Fibroblast of the aortic adventitia (primary cell): ENCODE measurements at regions not wholly inside any gene's neighbourhood (a gene's known extent, or its start where the extent isn't known, plus 50 kb on each side); places are given as distances from the start of the nearest gene placed in this dataset.
"Not testable (repeated sequence)": the region's sequence is repeated elsewhere in the genome, so short reads cannot be mapped to it uniquely, and the experiment has no call there.

ENCODE experiments used
- DNase-seq: peaks from one replicate; pipeline ENCODE4 v3.0.0-alpha.2; 2010; ENCODE audit warnings: low read depth
- H3K4me3 ChIP-seq: 2 replicates; pipeline ENCODE4 v1.5.1; 2011; ENCODE audit warnings: low read depth, mild to moderate bottlenecking, control low read depth, low read length, moderate library complexity
- TF ChIP-seq, protein P1 (sequence below): IDR thresholded peaks from 2 replicates; pipeline ENCODE4 v1.5.1; 2011; ENCODE audit warnings: mild to moderate bottlenecking, low read length, control low read depth, inconsistent platforms; ENCODE audit not compliant: insufficient read depth

DNA sequence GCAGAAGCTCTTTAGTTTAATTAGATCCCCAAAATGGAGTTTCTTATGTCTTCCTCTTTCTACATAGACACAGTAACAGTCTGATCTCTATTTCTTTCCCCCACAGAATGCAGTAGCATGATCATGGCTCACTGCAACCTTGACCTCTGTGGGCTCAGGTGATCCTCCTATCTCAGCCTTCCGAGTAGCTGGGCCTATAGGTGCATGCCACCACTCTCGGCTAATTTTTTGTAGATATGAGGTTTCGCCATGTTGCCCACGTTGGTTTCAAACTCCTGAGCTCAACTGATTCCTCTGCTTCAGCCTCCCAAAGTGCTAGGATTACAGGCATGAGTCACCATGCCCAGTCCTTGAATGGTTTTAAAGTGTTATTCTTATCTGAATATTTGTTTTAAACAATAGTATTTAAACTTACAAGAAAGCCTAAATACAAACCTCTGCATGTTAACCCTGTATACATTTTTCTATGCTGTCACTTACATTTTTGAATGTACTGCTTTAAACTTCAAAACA lies 120.6 kb downstream of the GOSR1 start:
- TF ChIP-seq, protein P1, sequence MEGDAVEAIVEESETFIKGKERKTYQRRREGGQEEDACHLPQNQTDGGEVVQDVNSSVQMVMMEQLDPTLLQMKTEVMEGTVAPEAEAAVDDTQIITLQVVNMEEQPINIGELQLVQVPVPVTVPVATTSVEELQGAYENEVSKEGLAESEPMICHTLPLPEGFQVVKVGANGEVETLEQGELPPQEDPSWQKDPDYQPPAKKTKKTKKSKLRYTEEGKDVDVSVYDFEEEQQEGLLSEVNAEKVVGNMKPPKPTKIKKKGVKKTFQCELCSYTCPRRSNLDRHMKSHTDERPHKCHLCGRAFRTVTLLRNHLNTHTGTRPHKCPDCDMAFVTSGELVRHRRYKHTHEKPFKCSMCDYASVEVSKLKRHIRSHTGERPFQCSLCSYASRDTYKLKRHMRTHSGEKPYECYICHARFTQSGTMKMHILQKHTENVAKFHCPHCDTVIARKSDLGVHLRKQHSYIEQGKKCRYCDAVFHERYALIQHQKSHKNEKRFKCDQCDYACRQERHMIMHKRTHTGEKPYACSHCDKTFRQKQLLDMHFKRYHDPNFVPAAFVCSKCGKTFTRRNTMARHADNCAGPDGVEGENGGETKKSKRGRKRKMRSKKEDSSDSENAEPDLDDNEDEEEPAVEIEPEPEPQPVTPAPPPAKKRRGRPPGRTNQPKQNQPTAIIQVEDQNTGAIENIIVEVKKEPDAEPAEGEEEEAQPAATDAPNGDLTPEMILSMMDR = no peak
- no peak for DNase-seq

DNA sequence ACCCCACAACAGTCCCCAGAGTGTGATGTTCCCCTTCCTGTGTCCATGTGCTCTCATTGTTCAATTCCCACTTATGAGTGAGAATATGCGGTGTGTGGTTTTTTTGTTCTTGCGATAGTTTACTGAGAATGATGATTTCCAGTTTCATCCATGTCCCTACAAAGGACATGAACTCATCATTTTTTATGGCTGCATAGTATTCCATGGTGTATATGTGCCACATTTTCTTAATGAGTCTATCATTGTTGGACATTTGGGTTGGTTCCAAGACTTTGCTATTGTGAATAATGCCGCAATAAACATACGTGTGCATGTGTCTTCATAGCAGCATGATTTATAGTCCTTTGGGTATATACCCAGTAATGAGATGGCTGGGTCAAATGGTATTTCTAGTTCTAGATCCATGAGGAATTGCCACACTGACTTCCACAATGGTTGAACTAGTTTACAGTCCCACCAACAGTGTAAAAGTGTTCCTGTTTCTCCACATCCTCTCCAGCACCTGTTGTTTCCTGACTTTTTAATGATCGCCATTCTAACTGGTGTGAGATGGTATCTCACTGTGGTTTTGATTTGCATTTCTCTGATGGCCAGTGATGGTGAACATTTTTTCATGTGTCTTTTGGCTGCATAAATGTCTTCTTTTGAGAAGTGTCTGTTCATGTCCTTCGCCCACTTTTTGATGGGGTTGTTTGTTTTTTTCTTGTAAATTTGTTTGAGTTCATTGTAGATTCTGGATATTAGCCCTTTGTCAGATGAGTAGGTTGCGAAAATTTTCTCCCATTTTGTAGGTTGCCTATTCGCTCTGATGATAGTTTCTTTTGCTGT lies 120.0 kb downstream of the GOSR1 start:
- DNase-seq, H3K4me3 ChIP-seq: not testable (repeated sequence)

More for the DNA sequence above, 120.6 kb downstream of the GOSR1 start:
- H3K4me3 ChIP-seq = no peak overlapping the region

DNA sequence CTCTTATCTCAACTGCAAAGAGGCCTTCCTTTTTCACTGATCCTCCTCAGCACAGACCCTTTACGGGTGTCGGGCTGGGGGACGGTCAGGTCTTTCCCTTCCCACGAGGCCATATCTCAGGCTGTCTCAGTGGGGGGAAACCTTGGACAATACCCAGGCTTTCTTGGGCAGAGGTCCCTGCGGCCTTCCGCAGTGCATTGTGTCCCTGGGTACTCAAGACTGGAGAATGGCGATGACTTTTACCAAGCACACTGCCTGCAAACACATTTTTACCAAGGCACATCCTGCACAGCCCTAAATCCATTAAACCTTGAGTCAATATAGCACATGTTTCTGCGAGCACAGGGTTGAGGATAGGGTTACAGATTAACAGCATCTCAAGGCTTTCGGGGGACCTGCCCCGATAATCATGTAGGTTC lies 117.8 kb downstream of the GOSR1 start:
- not testable (repeated sequence) for H3K4me3 ChIP-seq, DNase-seq

DNA sequence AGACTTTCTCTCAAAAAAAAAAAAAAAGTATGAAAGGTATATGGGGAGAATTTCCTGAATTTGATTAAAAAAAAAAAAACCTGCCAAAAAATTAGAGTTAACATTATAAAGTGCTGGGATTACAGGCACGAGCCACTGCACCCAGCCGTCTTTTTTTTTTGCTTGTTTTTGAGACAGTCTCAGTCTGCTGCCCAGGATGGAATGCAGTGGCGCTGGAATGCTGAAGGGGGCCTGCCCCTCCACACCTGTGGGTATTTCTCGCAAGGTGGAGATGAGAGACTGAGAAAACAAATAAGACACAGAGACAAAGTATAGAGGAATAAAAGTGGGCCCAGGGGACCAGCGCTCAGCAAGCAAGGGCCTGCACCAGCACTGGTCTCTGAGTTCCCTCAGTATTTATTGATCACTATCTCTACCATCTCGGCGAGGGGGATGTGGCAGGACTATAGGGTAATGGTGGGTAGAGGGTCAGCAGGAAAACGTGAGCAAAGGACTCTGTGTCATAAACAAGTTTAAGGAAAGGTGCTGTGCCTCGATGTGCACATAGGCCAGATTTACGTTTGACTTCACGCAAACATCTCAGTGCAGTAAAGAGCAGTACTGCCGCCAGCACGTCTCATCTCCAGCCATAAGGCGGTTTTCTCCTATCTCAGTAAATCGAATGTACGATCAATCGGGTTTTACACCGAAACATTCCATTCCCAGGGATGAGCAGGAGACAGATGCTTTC lies 117.2 kb downstream of the GOSR1 start:
- H3K4me3 ChIP-seq = no peak overlapping the region
- TF ChIP-seq, protein P1 = no peak
- DNase-seq = no peak

DNA sequence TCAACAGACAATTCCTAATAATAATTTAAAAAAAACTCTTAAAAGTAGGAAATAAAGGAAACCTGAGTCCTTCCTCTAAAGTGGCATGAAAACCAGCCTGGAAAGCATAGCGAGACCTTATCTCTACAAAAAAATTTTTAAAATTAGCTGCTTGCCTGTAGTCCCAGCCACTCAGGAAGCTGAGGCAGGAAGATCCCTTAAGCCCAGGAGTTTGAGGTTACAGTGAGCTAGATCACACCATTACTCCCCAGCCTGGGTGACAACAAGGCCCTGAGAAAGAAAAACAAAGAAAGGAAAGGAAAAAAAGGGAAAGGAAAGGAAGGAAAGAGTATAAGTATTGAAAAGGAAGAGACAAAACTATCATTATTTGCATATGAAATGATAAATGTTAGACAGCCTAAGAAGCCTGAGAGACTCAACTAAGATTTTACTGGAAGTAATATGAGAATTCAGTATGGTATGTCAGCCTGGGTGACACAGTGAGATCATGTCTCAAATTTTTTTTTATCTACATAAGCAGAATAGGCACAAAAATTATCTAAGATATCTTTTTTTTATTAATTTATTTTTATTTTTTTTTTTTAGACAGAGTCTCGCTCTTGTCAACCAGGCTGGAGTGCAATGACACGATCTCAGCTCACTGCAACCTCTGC lies 113.0 kb downstream of the GOSR1 start:
- no peak for DNase-seq
- TF ChIP-seq, protein P1 = no peak
- H3K4me3 ChIP-seq = no peak overlapping the region

DNA sequence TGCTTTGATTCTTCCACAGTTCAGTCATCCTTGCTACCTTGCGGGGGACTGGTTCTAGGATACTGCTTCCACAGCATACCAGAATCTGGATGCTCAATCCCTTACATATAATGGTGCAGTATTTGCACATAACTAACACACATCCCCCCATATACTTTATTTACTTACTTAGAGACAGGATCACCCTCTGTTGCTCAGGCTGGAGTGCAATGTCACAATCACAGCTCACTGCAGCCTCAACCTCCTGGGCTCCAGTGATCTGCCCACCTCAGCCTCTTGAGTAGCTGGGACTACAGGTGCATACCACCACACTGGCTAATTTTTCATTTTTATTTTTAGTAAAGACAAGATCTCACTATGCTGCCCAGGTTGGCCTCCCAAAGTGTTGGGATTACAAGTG lies 112.2 kb downstream of the GOSR1 start:
- TF ChIP-seq, protein P1 = no peak
- no peak for DNase-seq

DNA sequence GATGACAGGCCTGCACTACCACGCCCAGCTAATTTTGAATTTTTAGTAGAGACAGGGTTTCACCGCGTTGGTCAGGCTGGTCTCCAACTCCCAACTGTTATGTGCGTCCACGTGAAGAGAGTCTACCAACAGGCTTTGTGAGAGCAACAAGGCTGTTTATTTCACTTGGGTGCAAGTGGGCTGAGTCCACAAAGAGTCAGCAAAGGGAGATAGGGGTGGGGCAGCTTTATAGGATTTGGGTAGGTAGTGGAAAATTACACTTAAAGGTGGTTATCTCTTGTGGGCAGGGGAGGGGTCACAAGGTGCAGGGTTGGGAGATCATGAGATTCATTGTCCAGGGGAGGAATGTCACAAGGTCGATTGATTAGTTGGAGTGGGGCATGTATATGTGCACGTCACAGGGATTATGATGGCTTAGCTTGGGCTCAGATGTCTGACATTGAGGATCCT lies 111.6 kb downstream of the GOSR1 start:
- DNase-seq = no peak
- TF ChIP-seq, protein P1 = no peak
- H3K4me3 ChIP-seq = no peak overlapping the region

More for the DNA sequence above, 112.2 kb downstream of the GOSR1 start:
- no peak overlapping the region for H3K4me3 ChIP-seq
